ENCODE measurements at regions not wholly inside any gene's neighbourhood (a gene's known extent, or its start where the extent isn't known, plus 50 kb on each side); places are given as distances from the start of the nearest gene placed in this dataset.

GRCh38 chr4:36823199-36823967 lies 421.2 kb upstream of the NWD2 start:
- no peak for DNase-seq (ENCODE audit: low spot score)

DNA sequence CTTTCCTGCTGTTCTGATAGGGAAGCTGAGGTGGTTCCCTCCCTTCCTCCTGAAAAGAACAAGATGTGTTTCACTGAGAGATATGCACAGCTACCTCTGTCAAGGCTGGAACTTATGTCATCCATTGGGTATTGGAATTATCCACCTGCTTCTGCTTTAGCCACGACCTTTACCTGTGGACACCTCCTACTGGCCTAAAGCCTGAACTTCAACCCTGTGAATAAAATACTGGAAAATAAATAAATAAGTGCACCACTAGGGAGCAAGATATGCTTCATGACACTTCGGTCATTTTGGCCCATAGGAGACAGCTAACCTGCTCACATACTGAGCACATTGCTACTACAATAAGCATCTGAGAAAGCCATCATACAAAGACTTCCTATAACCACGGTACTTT lies 419.9 kb upstream of the NWD2 start:
- DNase-seq (ENCODE audit: low spot score): no peak

DNA sequence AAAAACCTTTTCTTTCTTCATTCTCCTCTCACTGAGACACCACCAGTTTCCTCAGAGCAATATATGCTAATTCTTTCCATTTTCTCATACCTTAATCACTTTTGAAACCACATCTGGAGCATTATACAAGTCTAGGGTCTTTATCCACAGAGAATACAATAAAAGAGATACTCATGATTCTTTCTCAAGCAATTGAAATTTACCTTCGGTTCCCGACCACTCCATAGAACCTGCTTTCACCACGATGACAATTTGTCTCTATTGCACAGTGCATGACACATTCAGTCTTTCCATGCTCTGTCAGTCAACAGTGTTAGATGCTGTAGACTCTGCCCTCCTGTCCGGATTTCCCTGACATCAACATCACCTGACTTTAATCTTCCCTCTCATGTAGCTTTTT lies 409.3 kb upstream of the NWD2 start:
- DNase-seq (ENCODE audit: low spot score): no peak

DNA sequence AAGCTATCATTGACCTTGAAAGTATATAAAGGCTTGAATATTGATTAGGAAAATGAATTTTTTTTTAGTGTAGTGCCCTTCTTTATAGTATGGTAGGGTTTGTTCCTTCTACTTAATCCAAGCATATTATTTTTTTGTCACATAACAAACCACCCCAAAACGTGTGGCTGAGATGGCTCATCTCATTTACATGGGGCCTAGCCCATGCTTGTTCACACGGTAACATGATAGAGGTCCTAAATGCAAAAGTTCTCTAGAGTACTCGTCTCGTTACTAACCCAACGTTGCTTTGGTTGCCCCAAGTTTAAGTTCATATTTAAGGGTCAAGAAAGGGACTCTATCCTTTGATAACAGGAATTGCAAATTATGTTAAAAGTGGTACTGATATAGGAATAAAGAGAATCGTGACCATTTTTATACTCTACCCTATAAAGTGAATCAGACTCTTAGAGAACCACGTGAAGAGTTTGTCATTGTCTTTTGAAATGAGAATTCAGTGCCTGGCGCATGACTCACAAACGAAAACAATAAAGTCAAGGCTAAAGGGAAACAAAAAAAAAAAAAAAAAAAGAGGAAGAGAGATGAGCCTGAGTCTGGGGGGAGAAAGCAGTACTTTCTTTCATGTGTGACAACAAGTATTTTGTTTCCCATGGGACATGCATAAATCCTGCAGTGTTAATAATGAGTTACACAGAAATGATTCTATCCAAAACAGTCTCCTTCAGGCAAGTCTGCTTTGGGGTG lies 402.8 kb upstream of the NWD2 start:
- no peak for DNase-seq (ENCODE audit: low spot score)

- no peak for DNase-seq (ENCODE audit: low spot score)
These were observed 400.1 kb upstream of the NWD2 start for GRCh38 chr4:36844448-36844847.

GRCh38 chr4:36852856-36853255 lies 391.7 kb upstream of the NWD2 start:
- no peak for DNase-seq (ENCODE audit: low spot score)

DNA sequence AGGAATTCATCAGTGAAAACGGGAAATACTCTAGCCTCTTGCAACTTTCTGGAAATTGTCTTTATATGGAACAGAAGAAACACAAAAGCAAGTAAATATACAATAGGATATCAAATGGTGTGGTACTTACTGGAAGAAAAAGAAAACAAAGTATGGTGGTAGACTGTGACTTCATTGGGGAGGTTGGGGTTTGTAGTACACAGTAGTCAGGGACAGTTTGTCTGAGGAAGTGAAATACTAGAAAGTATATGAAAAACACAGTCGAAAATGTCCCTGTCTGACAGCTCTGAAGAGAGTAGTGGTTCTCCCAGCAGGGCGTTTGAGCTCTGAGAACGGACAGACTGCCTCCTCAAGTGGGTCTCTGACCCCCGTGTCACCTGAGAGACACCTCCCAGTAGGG lies 390.0 kb upstream of the NWD2 start:
- no peak for DNase-seq (ENCODE audit: low spot score)

GRCh38 chr4:36863601-36864000 lies 380.9 kb upstream of the NWD2 start:
- no peak for DNase-seq (ENCODE audit: low spot score)

- no peak for DNase-seq (ENCODE audit: low spot score)
These were observed 374.4 kb upstream of the NWD2 start for GRCh38 chr4:36870121-36870520.

GRCh38 chr4:36872679-36873078 lies 371.9 kb upstream of the NWD2 start:
- no peak for DNase-seq (ENCODE audit: low spot score)

- no peak for DNase-seq (ENCODE audit: low spot score)
These were observed 360.4 kb upstream of the NWD2 start for GRCh38 chr4:36884151-36884550.

GRCh38 chr4:36891971-36892370 lies 352.6 kb upstream of the NWD2 start:
- DNase-seq (ENCODE audit: low spot score): no peak

DNA sequence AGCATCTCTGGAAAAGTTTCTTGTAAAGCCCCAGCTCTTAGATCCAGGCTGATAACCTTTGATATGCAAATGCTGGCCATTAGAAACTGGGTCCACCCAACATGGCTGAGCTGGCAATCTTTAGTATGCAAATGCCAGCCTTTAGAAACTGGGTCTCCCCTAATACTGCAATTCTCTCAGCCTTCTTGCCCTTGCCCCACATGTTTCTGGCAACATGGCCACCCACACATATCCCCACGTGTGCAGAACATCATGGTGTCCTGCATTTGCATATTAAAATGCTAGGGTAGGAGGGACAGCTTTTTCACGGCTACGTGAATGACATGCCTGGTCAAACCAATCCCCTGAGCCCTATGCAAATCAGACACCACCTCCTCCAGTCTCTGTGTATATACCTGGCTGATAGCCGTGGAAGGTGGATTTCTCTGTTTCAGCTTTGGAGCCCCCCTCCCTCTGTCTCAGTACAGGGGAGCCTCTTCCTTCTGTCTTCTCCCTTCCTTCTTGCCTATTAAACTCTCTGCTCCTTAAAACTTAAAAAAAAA lies 344.0 kb upstream of the NWD2 start:
- DNase-seq (ENCODE audit: low spot score): no peak

DNA sequence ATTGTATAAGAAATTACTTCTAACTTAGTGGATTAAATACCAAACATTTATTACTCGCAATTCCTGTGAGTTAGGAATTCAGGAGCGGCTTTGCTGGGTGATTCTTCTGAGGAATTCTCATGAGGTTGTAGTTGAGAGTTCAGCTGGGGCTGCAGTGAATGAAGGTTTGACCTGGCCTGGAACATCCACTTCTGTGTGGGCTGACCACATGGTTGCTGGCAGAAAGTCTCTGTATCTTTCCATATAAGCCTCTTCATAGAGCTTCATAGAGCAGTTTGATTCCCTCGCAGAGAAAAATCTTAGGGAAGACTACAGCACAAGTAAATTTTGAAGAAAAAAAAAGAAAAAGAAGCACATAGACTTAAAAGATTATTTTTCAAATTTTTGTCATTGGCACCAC lies 339.7 kb upstream of the NWD2 start:
- DNase-seq (ENCODE audit: low spot score): no peak

DNA sequence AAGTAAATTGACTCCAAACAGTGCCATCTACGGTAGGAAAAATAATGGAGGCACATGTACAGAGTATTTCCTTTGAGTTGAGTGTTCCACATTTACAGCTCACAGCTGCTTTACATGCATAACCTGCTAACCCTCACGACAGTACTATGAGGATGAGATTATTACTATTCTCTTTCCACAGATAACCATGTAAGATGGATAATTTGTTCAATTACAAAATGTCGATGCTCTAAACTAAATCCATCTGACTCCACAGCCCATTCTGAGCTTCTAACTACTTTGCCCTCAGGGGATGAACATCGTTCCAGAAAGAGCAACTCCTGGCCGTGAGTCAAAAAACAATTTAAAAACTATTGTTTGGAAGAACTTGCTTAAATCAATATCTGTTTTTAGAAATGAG lies 330.4 kb upstream of the NWD2 start:
- no peak for DNase-seq (ENCODE audit: low spot score)

- DNase-seq (ENCODE audit: low spot score): no peak
These were observed 328.8 kb upstream of the NWD2 start for GRCh38 chr4:36915717-36916116.

GRCh38 chr4:36917413-36917812 lies 327.1 kb upstream of the NWD2 start:
- DNase-seq (ENCODE audit: low spot score): no peak

- no peak for DNase-seq (ENCODE audit: low spot score)
These were observed 324.8 kb upstream of the NWD2 start for GRCh38 chr4:36919721-36920120.

- no peak for DNase-seq (ENCODE audit: low spot score)
These were observed 322.9 kb upstream of the NWD2 start for GRCh38 chr4:36921476-36922216.

- DNase-seq (ENCODE audit: low spot score): no peak
These were observed 313.9 kb upstream of the NWD2 start for GRCh38 chr4:36930562-36931111.

DNA sequence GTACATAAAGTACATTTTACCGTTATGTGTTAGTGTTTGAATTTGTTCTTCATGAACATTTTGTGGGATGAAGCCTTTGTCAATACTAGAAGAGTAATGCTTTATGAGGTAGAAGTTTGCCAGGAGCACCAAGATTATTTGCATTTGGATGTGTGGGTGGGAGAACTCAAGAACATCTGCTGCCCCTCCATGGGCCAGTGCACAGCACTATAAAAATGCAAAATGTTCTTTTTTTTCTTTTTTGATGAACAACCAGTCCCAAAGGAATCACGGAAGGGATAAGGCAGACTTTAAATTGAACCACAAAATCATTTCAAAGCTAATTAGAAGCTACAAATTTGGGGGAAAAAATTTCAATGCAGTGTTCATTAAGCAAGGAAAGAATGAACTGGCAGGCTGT lies 300.3 kb upstream of the NWD2 start:
- DNase-seq (ENCODE audit: low spot score): no peak

DNA sequence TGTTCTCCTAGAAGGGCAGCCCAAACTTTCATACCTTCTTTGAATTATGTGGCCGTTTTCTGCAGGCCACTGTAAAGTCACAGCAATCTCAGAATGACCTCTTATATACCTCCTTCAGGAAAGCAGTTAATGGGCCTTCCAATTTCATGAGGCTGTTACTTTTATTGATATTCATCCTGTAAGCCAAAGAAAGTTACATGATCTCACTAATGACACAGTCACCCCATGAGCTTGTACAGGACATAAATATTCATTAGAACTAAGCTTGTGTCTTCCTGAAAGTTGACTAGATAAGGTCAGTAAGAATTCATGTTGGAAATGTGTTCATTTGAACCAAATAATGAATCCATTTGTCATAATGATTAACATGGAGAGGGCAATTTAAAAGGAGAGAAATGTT lies 283.1 kb upstream of the NWD2 start:
- DNase-seq (ENCODE audit: low spot score): no peak

Measured in HuH-7 (cell line).